HG02610 (cell line): ENCODE measurements at regions not wholly inside any gene's neighbourhood (a gene's known extent, or its start where the extent isn't known, plus 50 kb on each side); places are given as distances from the start of the nearest gene placed in this dataset.
A peak's percentile ranks its signal among the peaks of the same experiment; 100 is the strongest.

Source experiments
- ATAC-seq: cut with Tn5 transposase; IDR thresholded peaks from one replicate; pipeline ENCODE4 v1.9.1; 2021; ENCODE audit warnings: mild to moderate bottlenecking, moderate library complexity; ENCODE audit not compliant: unreplicated experiment

DNA sequence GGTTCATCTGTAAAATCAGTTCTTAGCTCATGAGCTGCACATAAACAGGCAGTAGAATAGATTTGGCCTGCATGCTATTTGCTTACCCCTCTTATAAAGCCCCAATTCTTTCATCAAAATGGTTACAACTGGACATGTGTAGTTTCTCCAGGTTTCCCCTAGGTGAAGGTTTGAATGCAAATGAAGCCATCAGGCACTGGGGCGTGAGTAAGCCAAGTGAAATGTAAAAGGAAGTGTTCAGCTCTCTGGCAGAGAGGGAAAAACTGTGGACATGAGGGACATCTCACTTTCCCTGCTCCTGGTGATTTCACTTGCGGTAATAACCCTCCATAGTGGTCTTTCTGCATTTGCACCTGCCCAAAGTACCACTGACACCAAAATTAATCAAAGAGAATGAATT is 1402.3 kb upstream of the LRRTM1 start:
- ATAC-seq: no peak

DNA sequence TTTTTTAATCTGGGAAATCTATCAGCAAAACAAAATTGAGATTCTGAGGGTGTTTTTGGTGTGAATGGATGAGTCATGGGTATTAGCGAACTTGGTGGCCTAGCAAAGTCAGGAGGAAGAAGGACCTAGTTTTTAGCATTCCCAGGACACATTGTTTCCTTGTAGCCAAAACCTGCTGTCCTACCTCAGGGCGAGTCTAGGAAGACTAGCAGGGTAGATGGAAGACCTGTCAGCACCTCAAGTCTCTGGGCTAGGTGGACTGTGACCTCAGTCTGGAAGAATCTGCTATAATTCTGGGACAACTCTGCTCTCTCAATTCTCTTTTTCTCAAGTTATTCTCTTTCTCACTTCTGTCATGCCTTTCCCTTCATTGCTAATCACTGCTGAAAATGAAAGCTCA is 1399.3 kb upstream of the LRRTM1 start:
- ATAC-seq: no peak

DNA sequence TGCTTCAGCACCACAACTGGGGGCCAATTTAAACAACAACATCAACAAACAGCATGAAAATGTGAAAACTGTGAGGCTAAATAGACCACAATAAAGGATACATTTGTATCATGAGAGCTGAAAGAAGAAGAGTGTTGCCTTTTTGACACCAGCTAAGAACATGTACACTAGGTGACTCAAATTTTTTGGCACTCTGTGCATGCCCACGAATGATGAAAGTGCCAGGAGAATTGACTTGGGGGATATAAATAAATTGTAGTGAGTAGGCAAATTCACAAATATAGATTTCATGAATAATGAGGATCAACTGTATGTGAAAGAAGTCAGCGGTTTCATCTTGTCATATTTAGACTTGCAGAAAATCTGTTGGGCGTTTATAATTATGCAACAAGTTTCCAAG is 1388.0 kb upstream of the LRRTM1 start:
- no peak for ATAC-seq

DNA sequence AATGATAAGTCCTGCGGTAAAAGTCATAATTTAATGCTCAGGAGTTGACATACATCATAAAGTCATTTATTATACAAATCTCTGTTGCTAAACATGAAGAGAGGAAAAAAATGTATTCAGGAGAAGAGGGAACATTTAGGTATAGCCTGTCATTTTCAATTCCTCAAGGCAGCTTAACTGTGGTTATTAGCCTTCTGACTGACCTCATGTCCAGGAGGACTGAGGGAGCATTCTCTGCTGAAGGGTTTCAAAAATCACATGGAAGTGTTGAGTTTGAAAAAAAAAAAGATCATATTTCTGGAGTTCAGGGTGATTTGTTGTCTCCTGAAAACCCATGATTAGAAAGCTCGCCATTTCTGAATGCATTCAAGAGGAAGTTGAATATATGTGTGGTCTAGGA is 1371.1 kb upstream of the LRRTM1 start:
- no peak for ATAC-seq

DNA sequence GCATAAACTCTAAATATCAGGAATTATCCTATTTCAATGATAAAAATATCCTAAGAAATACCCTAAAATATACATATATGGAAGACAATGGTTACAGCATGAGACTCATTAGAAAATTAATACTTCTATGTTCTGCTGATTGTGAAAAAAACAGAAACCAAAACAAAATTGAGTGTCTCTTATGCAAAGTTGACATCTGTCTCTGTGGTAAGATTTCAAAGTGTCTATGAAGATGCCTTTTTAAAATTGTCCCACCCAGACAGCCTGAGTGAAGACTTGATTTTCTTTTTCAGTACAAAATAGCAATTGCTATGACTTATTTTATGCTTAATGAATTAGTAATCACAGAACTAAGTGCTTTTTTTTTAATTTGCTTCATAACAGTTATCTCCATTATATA is 1368.4 kb upstream of the LRRTM1 start:
- ATAC-seq: no peak

DNA sequence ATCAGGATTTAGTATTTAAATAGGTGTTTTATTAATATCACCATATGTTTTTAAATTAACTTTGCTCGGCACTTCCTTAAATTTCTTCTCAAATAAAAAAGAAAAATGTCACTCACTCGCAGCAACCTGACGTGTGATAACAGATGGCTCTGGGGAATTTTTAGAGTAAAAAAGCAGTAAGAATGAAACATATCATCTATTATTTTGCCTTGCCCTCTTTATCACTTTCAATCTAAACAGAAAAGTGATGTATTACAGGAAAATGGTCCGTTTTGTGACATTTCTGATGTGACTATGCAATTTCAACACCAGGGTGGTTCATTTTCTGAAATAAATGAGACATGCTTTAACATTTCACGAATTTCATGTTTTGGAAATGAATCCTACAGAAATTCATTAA is 1368.0 kb upstream of the LRRTM1 start:
- no peak for ATAC-seq

DNA sequence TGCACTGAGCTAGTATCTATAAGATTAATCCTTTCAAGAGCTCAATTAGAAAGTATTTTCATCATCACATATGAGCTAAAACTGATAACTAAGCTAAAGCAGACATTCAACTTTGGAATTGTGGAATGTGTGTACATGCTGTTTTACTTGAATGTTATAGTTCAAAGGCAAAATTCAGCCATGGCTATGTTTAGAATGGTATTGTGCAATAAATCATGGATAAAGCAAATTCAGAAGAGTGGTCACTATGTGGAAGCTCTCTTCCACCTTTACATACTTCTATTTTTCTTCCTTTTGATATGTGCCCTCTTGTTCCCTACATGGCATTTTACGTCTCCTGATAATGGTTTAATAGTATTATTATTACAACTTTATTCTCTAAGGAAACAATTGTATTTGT is 1366.3 kb upstream of the LRRTM1 start:
- ATAC-seq: no peak

DNA sequence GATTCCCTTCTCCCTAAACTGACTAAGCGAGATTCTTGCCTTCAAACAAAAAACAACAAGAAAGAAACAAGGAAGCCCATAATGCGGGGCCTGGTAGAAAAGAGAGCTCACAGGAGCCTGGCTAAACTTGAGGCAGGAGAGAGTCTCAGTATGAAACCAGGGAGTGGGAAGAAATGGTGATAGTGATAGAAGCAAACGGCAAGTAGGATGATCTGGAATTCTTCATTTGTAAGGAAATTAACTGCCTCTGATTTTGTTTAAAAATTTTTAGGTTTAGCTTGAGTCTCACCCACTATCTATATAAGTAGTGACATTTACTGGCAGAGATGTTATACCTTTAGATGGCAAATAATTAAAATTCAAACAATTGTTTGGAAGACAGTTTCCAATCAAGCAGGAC is 1356.5 kb upstream of the LRRTM1 start:
- no peak for ATAC-seq

DNA sequence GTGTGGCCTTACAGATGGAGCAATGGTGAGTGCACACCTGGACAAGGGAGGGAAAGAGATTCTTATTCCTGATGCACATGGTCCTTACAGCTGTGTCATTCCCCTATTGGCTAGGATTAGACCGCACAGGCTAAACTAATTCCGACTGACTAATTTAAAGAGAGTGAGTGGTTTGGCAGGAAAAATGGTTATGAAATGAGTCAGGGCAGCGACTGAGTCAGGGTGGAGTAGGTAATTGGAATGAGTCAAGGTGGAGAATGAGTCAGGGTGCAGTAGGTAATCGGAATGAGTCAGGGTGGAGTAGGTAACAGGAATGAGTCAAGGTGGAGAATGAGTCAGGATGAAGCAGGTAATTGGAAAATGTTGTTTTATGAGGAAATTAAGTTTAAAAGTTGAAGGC is 1353.7 kb upstream of the LRRTM1 start:
- ATAC-seq: no peak

DNA sequence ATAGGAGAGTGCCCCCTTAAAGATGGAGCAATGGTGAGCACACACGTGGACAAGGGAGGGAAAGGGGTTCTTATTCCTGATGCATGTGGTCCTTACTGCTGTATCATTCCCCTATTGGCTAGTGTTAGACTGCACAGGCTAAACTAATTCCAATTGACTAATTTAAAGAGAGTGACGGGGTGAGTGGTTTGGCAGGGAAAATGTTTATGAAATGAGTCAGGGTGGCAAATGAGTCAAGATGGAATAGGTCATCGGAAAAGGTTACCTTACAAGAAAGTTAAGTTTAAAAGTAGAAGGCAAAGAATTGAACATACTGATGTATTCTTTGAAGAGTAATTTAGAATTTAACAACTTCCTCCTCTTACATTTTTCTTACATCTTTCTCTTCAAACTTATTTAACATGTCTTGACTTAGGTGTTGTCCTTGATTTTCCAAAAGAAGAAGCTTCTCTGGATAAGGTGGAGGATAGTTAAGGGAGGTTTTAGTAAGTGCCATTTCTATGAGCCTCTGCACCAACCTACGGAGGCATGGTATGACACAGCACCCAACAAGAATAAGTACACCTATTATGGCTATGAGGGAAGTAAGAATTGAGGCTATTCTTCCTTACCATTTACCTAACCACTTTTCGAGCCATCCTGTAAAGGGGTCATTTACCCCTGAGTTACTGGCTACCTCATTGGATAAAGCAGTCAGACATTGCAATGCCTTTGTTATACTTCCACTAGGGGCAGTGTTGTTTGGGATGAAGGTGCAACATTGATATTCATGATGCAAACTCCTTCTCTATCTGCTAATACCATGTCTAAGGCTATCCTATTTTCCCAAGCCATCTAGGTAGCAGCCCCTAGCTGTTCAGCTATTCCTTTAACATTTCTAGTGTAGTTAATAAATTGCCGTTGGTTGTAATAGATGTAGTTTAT is 1345.8 kb upstream of the LRRTM1 start:
- ATAC-seq: no peak

DNA sequence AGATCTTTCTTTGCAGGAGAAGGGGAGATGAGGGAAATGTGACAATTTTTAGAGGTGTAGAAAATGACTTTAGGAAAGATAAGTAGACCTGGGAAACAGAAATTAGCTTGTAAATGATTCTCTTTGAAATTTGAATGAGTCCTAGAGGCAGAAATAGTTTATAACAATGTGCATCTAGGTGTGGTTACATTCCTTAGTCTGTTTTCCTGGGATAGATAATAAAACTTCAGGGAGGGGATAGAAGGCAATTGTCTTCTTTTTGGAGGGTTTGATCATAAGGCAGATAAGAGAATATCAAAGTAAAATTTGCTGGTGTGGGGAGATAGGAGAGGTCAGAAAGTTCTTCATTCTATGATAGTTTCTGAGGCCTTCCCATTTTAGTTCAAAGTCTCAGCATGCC is 1344.3 kb upstream of the LRRTM1 start:
- ATAC-seq: no peak

DNA sequence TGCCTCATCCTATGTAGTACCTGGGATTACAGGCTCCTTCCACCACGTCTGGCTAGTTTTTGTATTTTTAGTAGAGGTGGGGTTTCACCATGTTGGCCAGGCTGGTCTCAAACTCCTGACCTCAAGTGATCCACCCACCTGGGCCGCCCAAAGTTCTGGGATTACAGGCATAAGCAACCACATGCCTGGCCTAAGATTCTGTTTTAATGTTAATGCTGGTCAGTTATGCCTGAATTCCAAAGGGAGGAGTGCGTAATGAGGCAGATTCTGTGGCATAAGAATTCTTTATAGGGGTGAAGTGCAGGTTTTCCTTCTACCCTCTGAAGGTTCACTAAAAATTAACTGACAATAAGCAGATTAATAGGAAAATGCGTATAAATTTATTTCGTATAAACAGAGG is 1343.8 kb upstream of the LRRTM1 start:
- ATAC-seq: no peak

DNA sequence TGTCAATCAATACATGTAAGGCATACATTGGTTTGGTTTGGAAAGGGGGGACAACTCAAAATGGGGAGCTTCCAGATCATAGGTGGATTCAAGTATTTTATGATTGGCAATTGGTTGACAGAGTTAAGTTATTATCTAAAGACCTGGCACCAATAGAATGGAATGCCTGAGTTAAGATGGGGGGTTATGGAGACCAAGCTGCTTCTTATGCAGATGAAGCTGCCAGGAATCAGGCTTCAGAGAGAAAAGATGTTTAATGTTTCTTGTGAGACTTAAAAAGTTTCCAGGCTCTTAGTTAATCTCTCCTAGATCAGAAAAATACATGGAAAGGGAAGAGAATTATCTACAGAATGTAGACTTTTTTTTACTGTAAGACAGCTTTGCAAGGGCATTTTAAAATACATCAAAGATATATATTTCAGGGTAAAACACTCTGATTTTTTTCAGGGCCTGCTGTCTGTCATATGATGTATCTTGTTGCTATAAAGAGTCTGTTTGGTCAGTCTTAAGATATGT is 1343.2 kb upstream of the LRRTM1 start:
- no peak for ATAC-seq

DNA sequence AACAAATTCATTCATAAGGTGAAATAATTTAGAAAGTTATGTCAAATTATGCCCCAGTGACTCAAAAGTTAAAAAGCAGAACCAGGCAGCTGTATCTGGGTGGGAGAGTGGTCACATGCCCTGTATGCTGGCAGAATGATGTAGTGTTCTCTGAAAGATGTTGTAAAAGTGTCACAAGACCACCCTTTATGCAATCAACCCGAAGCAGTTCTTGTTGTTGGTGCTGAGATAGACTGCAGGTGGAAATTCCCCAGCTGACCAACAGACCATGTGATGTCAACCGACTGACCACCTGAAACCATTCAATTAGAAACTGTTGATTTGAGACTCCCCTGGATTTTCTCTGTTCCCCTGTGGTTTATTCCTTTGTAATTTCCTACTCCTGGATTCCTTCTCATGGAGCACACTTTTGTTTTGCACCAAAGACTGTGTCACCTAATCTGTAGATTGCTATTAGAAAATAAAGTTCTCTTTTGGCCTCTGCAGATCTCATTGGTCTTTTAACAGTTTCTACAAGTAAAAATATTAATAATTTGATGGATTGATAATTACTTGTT is 1341.3 kb upstream of the LRRTM1 start:
- peak; percentile 58 for ATAC-seq

DNA sequence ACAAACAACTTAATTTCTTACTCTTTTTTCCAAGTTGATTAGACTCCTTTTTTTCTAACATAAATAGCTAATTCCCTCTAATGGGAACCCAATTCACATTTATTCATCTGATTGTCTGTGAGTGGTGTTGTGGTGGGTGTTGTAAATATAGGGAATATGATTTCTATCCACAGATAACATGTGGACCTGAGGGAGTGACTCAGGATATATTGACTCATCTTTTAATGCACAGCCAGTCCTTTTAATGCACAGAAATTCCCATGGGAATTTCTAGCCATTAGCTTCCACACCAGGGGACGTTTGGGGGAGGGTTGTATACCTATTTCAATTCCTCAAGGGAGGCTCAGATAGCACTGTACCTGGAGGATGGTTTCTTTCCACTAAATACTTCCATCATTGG is 1339.6 kb upstream of the LRRTM1 start:
- ATAC-seq: no peak

DNA sequence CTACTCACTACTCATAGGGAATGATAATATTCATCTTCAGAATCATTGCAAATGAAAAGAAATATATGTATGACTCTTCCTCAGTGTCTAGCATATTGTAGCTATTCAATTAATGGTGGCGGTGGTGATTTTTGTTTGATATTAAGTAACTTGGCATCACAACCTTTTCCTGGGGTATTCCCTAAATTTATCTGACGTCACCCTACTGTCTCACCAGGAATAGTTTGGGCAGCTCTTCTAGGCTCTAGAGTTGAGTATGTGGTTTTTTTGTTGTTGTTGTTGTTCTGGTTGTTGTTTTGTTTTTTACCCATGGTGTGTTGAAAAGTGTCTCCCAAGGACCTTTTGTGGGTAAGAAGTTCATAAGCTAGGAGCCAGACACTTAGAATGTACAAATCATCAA is 1320.3 kb upstream of the LRRTM1 start:
- no peak for ATAC-seq

DNA sequence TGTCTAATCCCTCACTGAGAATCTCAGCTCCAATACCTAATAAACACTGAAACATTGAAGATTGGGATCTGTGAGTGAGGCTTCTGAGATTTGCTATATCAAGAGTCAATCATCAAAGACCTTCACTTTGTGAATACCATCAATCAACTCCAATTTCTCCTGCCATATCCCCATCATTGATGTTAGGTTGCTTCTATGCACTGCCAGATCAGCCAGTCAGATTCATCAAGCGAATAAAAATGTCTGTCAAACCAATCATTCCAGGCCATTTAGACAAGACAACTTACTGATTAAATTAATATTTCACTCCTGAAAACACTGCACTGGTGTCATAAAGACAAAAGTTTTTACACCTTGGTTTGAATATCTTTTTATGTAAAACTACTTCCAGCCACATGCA is 1295.5 kb upstream of the LRRTM1 start:
- ATAC-seq: no peak

DNA sequence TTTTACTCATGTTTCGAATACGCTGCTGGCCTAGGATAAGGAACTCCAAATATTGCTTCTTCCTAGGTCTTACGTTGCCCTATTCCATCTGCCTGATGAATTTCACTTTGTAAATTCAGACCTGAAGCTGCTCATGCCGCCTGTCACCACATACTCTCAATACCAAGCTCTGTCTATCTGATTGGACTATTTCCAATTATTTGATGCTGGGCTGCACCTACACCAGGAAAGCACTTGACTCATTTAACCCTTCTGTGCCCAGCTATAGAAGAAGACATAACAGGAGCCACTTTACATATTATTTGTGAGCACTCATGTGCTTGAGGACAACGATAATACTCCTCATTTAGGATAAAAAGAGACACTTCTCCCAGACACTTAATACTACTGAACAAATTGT is 1293.9 kb upstream of the LRRTM1 start:
- ATAC-seq: no peak

DNA sequence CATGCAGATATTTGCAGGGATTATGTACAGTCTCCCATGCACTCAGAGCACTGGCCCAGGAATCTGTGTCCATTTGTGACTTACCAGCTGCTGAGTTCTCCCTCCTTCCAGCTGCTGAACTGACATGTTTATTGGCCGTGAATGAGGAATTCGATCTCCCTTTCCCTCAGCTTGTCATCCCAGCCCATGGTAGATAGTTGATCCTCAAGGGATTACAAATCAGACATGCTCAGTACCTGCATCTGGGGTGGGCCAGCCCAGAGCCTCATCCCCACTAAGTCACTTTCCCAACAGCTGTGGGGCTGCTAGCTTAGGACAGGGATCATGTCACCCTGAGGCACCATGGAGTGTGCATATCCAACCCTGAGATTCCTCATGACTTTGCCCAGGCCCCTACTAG is 1284.9 kb upstream of the LRRTM1 start:
- ATAC-seq: no peak

DNA sequence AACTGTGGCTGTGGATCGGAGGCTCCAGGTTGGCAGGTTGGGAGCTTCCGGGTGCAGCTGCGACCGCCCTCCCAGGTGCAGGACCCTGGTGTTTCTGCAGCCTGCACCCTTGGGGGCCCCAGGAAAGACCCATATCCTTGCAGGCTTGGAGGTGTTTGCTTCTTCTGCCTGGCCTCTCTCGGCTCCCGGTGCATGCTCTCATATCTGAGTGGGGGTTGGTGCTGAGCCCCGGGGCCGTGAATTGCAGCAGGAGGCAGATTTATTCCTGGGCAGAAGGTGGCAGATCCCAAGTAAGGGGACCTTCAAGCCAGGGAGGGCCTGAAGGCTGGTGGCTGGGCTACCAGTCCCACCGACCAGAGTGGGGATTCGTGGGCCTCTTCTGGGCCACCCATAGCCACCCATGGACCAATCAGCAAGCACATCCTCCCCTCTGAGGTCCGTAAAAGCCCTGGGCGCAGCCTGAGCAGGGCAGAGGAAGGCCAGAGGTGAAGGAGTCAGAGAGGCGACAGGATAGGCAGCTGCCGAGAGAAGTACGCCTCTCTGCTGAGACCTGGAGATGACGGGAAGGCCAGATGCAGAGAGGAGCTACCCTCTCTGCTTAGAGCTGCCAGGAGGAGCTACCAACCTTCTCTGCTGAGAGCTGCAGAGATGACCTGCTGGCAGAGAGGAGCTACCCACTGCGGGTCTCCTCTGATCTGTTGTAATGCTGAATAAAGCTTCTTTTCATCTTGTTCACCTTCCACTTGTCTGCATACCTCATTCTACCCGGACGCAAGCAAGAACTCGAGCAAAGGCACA is 1279.0 kb upstream of the LRRTM1 start:
- ATAC-seq: no peak

DNA sequence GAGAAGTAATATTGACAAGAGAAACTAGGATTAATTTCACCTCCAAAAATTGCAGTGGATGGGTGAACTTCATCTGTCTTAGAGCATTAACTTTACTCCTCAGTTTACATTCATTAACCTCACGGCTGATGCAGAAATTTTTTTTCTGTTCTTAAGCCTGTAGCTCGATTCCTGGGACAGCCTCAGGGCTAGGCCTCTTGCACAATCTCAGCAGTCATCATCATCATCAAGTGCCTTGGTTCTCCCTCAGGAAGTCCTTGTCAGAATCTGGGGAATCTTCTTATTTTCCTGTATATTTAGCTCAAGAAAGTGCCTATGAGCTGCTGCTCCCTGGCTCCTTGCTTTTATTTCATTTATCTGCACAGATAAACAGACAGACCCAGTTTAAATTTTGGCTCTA is 1272.2 kb upstream of the LRRTM1 start:
- ATAC-seq: no peak
